DMS79 (cell line): ENCODE measurements at regions not wholly inside any gene's neighbourhood (a gene's known extent, or its start where the extent isn't known, plus 50 kb on each side); places are given as distances from the start of the nearest gene placed in this dataset.
A peak's percentile ranks its signal among the peaks of the same experiment; 100 is the strongest.
"Not testable (repeated sequence)": the region's sequence is repeated elsewhere in the genome, so short reads cannot be mapped to it uniquely, and the experiment has no call there.

Experiments
- DNase-seq: peaks from one replicate; lab custom pipeline; 2025; lab: John Stamatoyannopoulos, UW

DNA sequence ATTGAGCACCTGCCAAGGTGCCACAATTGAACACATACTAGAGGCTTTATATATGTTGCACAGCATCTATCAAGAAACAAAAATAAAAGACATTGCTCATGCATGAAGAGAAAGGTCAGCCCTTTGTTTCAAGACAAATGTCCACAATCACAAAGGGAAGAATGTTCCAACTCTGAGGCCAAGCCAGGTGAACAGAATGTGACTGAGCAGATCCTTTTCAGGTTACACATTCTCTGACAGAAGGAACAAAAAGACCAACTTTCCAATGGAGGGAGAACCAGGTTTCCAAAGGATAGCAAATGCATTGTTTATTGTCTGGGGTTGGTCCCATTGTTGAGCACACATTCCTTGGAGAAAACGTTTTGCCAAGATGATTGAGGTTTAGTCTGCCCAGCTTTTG, 50.2 kb upstream of the FAM174B start:
- DNase-seq, result no peak

DNA sequence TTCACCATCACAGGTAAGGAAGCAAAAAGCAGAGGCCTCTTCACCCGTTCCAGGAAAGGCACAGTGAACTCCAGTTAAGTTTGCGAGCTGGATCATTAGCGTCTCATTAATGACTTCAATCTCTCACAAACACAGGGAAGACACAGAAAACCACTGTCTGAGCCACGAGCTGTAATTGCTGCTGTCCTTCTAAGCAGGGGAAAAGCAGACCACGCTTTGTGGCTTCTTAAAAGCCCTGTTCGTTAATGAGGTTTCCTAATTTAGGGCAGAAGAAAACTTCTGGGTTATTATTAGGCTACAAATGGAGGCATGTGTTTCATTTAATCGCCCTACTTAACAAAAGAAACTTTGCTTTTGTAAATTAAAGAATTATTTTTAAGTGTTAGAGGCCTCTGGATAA, 50.6 kb upstream of the FAM174B start:
- no peak for DNase-seq

DNA sequence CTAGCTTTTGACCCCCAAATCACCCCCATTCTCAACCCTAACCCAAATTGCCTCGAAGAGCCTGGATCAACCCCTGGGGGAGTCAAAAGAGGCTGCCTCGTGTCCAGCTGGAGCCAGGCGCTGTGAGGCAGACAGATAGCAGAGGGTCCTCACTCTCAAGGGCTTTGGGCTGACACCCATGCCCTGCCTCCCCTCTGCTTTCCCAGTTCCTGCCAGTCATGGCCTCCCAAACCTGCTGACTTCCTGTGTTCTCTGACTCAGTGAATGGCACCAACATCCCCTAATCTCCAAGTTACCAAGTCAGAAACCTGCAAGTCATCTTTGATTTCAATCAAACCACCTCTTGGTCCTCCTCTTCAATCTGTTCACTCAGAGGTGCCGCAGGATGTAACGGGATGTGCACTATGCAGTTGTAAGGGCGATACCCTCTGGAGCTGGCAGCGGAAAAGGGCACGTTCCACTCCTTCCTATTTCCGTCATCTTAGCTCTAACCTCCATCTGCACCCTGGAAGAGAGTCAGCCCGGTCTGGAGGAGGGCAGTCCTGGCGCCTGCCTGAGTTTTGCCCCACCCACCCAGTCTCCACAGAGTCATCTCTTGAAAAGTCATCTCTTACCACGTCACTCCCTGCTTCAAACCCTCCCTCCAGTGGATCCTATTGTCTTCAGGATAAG, 52.4 kb upstream of the FAM174B start:
- no peak for DNase-seq

DNA sequence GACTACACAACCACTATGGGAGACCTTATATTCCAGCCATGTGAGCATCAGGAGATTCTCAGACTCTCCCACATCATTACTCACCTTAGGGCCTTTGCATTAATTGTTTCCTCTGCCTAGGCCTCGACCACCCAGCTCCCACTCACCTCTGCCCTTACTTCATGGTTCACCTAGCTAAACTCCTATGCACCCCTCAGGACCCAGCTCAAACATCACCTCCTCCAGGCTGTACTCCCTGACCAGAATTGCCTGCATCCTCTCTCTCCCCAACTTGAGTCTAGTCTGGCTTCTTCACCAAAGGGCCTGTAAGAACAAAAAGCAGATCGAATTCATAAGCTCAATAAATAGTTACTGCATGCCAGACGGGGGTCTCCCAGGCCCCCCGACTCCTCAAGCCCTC, 53.1 kb upstream of the FAM174B start:
- no peak for DNase-seq

DNA sequence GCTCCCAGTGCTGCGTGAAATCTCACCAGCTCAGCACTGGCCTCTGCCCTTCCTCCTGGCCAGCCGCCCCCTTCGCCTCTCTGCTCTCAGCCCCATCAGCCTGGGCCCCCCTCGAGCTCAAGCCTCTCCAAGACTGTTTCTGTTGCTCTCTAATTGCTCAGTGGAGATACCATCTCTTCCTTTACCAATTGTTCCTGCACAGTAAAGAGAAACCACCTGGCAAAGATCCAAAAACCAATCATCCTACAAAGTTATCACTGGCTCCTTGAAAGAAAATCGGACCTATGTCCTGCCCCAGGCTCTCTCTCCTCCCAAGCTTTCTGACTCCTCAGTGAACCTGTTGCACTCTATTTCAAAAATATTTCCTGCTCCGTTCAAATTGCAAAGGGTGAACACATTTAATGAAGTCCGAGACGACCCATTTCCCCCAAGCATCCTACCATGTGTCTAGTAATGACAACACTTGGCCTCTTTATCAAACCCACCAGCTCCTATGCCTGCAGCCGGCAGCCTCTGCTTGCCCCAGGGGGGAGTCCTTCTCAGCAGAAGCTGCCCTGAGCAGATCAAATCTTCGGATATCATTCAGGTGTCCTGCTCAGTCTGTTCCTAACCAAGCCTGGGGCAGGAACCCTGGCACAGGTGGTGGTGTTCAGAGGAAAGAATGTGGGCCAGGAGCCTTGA, 53.7 kb upstream of the FAM174B start:
- DNase-seq, result peak; percentile 35

DNA sequence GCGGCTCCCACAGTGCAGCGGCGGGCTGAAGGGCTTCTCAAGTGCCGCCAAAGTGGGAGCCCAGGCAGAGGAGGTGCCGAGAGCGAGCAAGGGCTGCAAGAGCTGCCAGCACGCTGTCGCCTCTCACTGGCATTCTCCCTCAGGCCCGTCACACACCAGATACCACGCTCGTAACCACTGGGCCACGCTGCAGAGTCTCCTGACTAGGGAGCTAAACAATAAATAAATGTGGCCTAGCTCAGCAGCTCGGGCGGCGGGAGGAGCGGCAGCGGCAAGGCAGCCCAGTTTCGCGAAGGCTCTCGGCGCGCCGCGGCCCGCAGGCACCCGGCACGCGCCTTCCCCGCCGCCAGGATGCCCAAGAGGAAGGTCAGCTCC, 55.9 kb upstream of the FAM174B start:
- DNase-seq, result no peak

DNA sequence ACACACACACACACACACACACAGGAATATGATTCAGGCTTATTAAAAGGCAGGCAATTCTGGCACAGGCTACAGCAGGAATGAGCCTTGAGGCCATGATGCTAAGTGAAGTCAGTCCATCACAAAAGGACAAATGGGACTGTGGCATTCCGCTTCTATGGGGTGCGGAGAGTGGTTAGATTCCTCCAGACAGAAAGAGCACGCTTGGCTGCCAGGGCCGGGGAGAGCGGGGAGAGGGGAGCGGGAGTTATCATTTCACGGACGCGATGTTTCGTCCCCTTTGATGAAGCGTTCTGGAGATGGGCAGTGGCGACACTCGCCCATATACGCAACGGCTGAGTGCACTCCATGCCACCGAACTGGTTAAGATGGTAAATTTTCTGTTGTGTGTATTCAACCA, 58.5 kb upstream of the FAM174B start:
- no peak for DNase-seq

DNA sequence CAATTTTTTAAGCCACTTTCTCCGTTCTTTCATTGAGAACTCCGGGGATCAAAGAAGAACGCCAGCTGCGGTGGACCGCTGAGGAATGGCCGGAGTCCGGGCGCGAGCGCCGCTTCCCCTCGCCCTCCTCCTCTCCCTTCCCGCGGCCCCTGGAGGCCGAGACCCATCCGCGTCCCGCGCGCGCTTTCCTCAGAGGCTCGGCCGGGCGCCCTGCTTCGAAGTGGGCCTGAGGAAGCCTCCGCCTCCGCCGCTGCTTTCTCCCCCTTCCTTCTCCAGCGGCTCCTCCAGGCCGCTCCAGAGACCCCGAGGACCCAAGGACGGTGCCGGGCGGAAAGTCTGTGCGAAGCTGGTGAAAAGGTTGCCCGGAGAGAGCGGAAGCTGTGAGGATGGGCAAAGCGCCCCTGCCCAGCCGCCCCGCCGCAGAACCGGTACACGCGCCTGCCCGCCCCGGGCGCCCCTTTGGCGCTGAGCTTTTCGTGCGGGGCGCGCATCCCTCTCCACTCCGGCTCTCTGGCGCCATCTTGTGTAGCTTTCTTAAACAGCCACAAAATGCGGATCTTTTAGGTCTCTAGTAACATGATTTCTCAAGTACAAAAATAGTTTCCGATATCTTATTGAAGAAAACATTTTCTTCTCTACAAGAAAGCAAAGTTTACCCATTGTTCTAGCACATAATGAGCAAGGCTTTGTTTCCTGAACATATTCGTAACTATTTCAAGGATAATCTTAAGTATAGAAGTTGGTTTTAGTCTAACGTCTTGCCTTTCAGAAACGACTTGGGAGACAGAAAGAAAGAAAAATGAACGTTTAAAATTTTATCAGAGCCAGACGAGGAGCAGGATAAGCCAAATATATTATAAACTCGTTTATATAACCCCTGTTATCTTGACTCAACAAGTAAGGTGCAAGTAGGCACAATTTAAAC, 59.2 kb upstream of the FAM174B start:
- peak; percentile 28 for DNase-seq

DNA sequence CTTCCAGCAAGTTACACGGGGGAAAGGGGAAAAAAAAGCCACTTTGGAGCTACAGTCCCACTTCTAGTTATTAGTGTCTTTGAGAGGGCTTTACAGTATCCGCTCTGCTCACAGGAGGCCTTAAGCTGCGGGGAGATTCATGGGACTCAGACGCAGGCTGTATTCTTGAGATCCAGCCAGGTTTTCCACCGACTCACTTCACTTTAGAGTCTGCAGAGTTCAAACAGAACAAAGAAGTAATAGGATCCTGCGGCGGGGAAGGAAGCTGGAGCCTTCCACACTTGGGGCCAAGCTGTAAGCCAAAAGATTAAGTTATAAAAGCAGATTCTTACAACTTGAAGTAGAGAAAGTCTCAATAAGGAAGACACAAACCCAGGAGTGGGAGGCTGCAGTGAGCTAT, 60.2 kb upstream of the FAM174B start:
- peak; percentile 73 for DNase-seq

DNA sequence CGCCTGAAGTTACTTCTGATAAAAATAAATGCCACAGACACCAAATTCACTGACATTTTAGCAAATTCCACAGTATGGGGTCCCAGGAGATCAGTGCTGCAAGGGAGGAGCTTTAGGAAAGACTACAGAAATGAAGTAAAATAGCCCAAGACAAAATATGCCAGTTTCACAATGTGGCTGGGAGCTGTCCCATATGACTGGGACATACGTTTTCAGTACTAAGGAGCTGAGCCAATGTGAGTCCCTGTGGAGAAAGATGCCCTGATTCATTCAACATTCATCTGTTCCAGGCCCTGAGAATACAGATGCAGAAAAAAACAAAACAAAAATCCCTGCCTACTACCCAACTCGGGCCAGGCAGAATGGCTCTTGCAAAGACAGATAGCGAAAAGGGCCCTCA, 63.4 kb upstream of the FAM174B start:
- DNase-seq, result no peak

DNA sequence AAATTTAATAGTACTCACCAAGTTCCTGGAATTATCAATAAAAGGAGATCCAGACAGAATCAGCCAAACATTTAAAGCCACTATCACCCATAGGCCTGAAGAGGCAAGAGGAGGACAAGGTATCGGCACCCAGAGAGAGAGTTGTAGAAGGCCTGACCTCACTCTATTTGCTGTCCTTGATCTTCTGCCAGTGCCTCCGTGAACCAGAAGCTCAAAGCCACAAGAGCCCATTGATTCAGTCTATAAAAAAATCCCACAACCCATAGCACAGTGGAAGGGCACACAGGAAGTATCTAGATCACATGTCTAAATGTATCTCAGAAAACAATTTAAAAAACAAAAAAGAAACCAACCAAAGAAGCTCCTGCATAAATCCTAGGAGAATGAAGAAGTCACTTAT, 68.6 kb upstream of the FAM174B start:
- no peak for DNase-seq

DNA sequence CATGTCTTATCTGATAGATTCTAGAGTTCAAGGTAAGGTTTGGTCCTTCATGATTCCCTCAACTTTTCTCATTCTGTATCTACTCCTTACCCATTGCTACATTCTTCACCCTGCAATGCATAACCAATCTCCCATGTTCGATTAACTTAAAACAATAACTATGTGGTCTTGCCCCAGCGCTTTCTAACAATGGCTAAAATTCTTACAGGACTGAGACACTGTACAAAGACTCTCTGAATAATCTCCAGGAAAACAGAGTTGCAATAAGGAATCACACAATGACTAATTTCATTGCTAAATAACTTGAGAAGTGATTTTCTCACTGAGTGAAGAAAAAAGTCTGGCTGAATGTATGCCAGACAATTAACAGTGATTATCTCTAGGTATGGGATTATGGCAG, 69.6 kb upstream of the FAM174B start:
- DNase-seq, result no peak

DNA sequence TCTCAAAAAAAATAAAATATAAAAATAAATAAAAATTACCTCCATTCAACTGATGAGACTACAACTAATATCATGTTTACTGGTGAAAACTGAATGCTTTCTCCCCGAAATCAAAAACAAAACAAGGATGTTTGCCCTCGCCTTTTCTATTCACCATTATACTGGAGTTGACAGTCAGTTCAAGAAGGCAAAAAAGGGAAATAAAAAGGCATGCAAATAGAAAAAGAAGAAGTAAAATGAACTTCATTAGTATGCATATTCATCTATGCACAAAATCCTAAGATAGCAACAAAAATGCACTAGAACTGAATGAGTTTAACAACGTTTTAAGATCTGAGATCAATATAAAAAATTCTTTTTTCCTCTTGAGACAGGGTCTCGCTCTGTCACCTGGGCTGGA, 72.7 kb upstream of the FAM174B start:
- no peak for DNase-seq

DNA sequence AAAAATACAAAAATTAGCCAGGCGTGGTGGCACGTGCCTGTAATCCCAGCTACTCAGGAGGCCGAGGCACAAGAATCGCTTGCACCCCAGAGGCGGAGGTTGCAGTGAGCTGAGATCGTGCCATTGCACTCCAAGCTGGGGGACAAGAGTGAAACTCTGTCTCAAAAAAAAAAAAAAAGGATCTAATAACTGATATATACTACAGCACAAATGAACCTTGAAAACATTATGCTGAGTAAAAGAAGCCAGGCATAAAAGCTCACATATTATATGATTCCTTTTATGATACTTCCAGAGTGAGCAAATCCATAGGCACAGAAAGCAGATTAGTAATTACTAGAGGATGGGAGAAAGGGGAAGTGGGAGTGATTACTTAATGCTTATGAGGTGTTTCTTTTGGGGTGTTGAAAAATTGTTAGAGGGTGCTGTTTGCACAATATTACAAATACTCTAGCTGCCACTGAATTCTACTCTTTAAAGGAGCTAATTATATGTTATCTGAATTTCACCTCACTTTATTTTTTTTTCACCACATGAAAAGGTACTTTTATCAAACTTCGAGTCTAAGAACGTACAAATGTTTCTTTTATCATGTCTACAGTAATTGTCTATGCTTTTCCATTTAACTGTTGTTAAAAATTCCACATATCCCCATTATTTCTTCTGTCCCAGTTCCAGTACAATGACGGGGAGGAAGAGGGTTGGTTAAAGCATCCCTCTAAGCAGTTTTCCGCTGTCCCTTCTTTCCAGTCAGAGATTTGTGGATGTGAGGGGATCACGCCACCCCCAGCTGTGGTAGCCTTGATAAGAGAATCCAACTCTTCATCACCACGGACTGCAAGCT, 77.7 kb upstream of the FAM174B start:
- DNase-seq, result no peak

DNA sequence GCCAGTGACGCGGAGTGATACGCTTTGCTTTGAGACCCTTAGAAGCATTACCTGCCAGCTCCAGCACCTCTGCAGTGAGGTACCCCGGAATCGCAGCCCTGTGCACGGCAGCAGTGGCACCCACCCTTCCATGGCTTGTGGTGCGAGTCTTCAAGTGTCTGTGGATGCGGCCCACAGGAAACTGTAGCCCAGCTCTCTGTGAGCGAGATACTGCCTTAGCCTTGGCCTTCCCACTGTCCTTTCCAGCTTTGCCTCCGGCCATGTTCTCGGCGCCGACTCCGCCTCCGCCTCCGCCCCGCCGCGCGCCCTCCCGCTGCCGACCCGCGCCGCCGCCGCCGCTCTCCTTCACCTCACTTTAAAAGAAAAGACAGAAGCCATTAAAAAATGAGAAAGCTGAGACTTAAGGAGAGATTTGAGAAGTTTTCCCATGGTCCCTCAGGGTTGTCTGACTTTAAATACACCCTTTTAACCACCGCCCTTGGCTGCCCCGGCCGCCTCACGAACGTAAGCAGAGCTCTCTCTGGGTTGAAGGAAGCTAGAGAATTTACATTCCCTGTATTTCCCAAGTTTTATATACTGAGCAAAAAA, 78.5 kb upstream of the FAM174B start:
- DNase-seq, result no peak

DNA sequence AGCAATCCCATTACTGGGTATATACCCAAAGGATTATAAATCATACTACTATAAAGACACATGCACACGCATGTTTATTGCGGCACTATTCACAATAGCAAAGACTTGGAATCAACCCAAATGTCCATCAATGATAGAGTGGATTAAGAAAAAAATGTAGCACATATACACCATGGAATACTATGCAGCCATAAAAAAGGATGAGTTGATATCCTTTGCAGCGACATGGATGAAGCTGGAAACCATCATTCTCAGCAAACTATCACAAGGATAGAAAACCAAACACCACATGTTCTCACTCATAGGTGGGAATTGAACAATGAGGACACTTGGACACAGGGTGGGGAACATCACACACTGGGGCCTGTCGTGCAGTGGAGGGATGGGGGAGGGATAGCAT, 83.7 kb upstream of the FAM174B start:
- DNase-seq, result not testable (repeated sequence)

DNA sequence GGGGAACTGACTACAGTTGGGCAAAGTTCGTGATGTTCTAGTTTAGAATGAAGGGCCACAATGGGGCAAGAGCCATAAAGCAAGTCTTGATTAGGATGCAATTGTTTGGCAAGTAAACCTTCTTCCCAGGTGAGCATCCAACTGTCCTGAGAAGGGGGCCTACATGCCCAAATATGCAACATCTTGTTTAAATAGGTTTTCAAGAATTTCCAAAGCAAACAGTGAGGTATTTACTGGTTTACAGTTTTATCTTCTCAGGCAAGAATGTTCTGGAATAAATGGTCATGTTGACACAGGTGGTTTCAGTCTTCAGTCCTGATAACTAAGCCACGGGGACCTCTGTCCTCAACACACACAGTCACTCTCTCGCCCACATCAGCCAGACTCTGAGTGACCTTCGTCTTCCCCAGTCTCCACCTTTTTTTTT, 90.3 kb upstream of the FAM174B start:
- no peak for DNase-seq

DNA sequence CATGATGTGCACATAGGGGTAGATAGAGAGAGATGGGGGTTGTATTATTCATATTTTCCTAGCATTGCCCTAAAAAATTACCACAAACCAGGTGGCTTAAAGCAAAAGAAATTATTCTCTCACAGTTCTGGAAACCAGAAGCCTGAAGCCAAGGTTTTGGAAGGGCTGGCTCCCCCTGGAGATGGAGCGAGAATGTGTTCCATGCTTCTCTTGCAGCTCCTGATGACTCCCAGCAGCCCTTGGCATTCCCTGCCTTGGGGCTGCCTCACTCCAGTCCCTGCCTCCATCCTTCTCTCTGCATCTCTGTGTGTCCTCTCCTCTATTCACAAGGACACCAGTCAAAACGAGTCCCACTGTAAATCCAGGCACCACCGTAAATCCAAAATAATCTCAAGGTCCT, 91.5 kb upstream of the FAM174B start:
- no peak for DNase-seq

DNA sequence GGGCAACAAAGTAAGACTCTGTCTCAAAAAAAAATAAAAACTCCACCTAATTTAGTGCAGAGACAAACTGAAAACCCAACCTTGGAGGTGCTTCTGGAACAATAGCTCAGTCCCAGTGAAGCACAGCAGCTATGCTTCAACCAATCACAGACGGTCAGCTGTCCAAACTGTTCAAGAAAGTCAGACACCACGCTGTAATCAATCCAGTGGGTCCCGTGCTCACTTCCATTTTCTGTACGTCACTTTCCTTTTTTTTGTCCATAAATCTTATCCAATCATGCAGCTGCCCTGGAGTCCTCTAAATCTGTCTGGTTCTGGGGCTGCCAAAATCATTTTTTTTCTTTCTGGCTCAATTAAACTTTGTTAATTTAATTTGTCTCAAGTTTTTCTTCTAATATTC, 93.6 kb upstream of the FAM174B start:
- DNase-seq, result no peak

DNA sequence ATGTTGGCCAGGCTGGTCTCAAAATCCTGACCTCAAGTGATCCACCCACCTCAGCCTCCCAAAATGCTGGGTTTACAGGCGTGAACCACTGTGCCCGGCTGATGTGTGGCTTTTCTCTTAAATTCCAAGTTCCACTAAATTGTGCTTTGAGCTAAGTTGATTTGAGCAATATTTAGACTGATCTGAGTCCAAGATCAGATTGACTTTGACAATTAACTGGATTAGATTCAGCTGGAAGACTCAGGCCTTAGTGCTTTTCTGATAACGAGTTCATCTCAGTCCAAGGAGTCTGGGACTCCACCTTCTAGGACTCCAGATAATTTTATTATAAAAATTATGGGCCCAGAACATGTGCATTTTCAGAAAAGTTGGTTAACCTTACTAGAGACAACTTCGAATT, 94.4 kb upstream of the FAM174B start:
- no peak for DNase-seq

DNA sequence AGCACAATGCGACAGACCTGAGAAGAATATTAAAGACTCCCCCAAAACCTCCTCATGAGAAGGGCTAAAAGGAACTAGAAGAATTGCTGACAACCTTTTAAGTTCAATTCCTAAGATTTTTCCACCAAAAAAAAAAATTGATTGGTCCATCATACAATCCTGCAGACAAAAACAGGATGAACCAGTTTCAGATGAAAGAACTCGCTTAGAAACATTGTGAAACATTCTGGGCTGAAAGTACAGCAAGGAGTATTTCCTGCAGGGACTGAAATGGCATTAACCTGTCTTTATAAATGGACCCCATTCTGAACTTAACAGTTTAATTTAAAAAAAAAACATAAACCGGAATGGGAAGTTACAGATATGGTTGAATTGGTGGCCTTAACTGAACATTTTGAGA, 96.0 kb upstream of the FAM174B start:
- DNase-seq, result no peak

DNA sequence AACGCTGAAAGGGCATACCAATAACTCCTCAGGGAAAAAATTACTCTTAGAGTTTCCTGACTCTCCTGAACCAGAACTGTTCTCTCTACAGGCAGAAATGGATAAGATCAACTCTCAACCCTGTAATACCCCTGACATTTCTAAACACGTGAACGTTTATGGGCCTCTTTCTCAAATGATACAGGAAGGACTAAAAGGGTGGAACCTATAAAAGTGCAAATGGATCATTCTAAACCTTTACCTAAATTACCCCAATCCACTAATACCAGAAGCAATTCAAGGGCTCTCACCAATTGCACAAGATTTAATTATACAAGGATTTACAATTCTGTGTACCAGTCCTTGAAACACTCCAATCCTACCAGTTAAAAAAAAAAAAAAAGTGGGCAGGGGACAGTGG, 98.0 kb upstream of the FAM174B start:
- DNase-seq, result no peak
